ENCODE measurements at regions not wholly inside any gene's neighbourhood (a gene's known extent, or its start where the extent isn't known, plus 50 kb on each side); places are given as distances from the start of the nearest gene placed in this dataset.

DNA sequence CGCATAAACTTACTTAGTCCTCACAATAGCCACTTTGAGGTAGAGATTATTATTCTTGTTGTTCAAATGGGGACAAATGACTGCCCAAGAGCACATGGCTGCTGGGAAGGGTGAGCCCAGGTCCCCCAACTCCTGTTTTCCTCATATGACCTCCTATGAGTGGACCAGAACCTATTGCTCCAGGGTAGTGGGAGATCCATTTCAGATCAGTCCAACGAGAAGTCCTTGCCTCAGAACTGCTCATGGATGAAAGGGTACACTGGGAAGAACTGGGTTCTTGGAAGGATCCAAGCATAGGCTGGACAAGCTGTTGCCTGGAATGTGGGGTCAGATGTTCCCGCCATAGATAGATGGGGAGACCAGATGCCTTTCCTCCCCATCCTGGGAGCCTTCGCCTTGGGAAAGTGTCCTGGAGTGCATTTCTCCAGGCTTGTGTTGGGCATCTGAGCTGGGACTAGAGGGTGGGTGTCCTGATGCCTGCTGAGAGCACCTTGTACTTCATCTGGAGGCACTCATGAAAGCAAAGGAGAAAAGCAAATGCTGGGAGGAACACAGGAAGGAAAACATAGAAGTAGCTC lies 146.3 kb upstream of the B3GAT1 start:
- no peak for DNase-seq (ENCODE audit: low read depth, low spot score)

DNA sequence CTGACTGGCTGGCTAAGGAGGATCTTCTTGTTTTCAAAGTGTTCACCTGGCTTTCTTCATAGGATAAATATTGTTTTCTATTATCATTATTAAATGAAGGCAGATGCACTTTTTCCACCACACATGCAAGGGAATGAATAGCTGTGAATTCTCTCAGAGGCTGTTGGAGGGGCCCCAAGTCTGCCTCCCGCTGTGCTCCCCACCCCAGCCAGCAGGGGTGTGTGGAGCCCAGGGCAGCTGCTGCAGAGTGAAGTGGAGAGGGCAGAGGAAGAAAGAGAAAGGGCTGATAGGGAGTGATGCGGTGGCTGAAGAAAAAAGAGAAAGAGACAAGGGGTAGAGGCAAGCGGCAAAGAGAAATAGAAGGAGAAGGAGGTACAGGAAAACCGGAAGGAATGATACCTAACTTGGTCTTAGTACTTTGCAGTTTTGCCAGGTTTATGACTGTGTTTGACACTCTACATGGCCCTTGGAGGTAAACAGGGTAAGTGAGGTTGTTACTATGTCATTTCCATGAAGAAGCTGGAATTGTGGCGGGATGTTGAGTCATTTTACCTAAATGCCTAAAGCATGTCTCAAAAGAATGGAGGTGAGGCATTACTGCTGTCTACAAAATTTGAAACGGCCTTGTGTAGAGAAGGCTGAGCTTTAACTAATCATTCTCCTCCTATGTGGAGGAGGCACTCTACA lies 145.7 kb upstream of the B3GAT1 start:
- DNase-seq (ENCODE audit: low read depth, low spot score), result no peak

DNA sequence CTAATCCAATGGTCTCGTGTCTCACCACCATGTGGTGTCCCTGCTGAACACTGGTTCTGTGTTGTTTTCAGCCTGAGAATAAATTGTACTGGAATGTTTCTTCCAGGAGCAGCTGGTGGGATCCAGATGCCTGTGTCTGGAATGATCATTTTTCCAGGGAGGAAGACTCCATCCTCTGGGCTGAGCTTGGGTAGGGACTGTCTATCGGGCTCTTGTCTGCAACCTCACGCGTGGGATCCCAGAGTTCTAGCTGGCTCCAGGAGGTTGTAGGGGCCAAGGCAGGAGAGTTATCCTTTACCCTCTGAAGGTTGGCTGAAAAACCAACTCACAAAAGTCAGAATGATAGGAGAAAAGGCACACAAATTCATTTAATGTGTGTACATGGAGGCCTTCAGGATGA lies 144.1 kb upstream of the B3GAT1 start:
- DNase-seq (ENCODE audit: low read depth, low spot score), result no peak

DNA sequence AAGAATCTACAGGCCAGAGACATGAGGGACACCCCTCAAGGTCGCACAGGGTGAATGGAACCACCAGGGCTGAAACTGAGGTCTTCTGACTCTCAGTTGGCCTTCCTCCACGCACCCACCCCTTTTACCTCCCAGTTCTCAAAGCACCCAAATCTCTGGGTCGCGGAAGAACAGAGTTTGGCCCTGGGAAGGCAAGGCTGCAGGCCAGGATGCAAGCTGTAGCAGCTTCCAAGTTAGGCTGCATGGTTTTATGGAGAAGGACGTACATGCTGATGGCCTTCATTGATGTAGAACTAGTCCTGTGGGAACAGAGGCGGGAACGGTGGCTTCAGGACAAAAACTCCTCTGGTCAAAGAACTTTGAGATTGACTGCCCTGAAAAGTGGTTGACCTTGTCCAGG lies 143.5 kb upstream of the B3GAT1 start:
- no peak for DNase-seq (ENCODE audit: low read depth, low spot score)

DNA sequence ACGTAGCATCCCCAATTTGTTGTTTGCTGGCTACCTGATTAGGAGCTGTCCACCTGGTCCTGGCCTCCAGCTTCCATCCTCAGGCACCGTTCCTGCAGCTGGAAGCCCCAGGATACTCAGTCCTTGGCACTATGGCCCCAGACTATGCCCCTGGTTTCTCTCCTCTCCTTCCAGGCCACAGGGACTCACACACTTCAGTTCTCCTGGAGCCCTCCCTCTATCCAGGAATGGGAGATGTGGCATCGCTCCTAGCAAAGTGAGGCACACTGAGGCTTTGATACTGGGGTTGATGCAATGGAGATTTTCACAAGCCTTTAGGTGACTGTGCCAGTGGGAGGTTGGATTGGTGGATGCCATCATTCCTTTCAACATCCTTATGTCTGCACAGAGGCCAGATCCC lies 142.8 kb upstream of the B3GAT1 start:
- no peak for DNase-seq (ENCODE audit: low read depth, low spot score)

DNA sequence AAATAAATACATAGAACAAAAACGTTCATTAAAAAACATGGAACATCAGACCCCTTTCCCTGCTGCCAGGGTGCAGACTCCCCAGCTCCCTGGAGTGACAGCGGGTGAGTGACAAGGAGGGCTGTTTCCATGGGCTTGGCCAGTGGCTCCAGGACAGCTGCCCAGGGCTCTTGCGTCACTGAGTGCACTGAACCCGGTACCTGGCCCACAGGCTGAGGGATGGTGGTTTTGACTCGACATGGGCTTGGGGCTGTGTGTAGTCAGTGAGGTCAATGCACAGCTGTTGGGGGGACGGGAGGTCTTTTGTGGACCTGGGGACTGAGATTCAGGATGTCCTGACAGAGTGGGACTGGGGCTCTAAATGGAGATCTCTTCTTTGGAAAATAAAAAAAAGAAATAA lies 142.1 kb upstream of the B3GAT1 start:
- DNase-seq (ENCODE audit: low read depth, low spot score), result no peak

DNA sequence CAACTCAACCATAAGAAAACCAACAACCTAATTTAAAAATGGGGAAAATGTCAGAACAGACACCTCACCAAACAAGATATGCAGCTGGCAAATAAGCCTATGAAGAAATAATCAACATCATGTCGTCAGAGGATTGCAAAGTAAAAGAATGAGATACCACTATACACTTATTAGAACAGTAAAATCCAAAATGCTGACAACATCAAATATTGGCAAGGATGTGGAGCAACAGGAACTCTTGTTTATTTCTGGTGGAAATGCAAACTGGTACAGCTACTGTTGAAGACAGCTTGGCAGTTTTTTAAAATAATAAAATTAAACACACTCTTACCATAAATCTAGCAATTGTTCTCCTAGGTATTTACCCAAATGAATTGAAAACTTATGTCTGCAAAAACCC lies 140.7 kb upstream of the B3GAT1 start:
- DNase-seq (ENCODE audit: low read depth, low spot score), result no peak

DNA sequence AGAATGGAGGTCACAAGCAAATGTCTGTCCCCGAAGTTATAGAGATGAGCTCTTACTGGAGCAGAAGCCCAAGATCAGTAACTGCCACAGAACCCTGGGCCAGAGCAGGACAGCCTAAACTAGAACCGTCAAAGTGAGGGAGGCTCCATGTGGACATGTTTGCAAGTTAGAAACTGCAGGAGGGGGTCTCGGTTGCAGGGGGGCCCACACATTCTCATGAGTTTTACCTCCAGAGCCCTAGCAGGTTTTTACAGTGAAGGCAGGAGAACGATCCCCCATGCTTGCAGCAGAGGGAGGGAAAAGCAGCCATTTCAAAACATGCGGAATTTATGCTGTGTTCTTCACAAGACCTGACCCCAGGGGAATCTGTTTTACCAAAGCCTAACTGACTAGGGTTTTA lies 133.5 kb upstream of the B3GAT1 start:
- DNase-seq (ENCODE audit: low read depth, low spot score), result no peak

DNA sequence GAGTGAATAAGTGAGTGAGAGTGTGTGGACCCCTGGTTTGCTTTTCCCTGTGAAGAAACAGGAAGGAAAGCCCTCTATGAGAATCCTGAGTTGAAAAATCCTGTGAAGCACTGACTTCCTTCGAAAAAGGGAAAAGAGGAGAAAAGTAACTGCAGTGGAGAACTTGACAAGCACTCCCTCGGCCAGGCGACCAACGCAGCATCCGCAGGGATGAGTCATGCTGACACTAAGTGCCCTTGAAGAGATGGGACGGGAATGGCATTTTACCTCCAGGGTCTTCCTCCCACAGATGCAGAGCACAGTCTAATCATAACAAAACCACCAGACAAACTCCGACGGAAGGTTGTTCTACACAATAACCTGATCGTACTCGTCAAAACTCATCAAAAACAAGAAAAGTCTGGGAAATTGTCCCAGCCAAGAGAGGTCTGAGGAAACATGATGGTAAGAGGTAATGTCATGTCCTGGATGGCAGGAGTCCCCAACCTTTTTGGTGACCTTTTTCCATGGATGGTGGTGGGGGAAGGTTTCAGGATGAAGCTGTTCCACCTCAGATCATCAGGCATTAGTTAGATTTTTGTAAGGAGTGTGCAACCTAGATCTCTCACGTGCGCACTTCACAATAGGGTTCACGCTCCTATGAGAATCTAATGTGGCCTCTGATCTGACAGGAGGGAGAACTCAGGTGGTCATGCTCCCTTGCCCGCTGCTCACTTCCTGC lies 132.2 kb upstream of the B3GAT1 start:
- DNase-seq (ENCODE audit: low read depth, low spot score), result no peak

DNA sequence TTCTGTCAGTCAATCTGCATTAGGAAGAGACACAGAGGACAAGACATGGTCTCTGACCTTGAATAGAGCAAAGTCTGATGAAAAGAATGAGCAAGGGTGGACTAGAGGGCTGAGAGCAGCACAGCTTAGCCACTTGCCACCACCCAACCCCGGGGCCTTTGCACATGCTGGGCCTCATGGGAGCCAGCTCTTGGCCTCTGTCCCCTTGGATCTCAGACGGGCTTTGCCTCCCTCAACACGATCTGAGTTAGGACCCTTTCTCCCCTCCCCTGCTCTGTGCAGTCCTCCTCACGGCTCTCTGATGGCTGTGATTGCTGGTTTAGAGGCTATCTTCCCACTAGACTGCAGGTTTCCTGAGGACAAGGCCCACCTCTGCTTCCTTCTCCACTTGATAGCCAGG lies 131.6 kb upstream of the B3GAT1 start:
- no peak for DNase-seq (ENCODE audit: low read depth, low spot score)

DNA sequence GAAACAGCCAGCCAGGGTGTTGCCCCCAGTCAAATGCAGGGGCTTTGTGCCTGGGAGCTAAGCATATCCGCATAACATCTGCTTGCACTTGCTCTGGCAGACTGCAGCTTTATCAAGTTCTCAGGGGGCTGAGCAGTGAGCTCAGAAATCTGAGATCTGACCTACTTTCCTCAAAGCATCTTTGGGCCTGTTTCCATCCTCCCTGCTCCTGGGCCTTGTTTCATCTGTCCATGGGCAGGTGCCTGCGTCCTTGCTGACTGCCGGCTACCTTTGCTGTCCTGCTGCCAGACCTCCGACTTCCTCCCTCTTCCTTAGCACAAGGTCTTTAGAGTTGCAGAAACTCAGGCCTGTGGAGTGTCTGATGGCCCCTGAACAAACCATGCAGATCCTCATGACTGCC lies 131.2 kb upstream of the B3GAT1 start:
- DNase-seq (ENCODE audit: low read depth, low spot score), result no peak

DNA sequence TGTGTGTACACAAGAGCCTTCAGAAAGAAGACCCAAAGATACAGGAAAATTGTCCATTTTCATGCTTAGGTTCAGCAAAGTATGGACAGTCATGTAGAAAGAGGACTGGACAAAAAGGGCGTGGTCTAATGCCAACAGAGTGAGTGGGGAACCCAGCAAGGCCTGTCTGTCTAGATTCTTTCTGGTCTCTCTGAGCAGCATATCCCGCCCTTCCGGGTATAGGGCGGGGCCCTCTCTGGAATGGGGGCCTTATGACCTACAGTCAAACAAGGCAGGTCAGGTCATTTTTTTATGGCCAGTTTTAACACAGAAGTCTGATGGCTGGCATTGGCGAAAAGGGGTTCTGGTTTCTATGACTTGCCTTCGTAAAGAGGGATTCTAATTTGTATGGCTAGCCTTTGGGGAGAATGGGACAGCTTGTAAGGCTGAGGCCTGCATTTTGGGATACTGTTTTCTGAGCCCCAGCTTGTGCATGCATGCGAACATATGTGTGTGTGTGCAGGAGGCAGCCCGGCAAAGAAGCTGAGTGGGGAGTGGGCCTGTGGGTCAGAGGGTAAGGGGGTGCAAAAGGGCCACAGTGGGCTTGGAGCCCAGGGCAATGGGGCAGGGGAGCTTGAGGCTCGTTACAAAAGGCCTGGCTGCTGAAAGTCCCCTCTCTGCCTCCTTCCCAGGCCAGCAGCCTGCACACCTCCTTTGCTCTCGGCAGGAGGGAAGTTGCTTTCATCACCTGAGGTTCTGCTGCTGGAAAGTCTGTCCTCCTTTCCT lies 130.5 kb upstream of the B3GAT1 start:
- no peak for DNase-seq (ENCODE audit: low read depth, low spot score)

DNA sequence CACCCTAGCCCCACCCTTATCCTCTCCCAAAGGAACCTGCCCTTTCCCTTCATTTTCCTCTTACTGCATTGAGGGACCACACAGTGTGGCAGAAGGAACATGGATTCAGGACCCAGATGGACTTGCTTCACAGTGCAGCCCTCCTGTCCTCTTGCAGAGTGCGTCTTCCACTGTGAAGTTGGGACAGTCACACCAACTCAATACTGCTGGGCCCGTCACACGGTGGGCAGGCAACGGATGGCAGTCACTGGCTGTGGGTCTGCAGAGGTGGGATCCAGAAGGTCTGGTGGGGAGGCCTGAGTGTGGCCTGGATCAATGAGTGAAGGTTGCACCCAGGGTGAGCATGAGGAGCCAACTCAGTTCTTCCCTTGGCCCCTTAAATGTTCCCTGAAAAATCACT lies 129.9 kb upstream of the B3GAT1 start:
- no peak for DNase-seq (ENCODE audit: low read depth, low spot score)

DNA sequence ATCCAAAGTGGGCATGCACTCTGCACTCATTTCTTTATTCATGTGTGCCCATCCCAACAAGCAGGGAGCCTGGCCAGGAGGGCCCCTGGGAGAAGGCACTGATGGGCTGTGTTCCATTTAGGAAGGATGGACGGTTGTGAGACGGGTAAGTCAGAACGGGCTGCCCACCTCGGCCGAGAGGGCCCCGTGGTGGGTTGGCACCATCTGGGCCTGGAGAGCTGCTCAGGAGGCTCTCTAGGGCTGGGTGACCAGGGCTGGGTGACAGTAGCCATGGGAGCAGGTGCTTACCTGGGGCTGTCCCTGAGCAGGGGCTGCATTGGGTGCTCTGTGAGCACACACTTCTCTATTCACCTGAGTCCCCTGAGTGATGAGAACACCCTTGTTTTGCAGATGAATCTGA lies 129.3 kb upstream of the B3GAT1 start:
- no peak for DNase-seq (ENCODE audit: low read depth, low spot score)

DNA sequence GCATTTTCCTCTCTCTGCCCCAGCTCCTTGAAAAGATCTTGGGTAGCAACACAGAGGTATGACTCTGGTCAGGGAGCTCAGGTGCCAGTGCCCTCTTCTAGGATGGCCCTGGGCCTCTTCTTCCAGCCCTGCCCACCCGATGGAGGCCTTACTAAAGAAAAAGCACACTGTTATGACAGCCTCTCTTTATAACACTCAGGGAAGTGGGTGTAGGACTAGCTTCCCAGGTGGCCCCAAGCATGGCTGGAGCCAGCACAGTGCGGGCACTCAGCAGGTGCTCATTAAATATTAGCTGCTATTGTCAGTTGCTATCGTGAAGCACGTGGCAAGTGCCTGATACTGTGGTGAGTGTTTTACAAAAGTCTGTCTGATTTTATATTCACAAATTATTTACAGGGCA lies 127.2 kb upstream of the B3GAT1 start:
- DNase-seq (ENCODE audit: low read depth, low spot score), result no peak

DNA sequence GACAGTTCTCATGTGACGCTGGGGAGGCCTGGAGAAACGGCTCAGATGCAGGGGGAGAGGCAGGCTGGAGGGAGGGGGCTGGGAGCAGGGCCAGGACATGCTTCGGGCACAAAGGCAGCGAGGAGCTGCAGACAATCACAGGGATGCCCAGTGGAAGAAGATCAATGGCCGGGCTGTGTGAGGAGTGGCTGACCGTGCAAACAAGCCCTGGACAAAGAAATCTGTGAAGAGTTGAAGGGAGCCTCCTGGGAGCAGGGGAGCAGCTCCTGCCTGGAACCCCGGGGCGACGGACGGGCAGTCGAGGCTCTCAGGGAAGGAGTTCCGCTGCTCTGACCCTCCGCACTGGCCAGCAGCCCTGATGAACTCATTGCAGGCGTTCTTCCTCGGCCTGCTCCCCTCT lies 126.7 kb upstream of the B3GAT1 start:
- no peak for DNase-seq (ENCODE audit: low read depth, low spot score)

DNA sequence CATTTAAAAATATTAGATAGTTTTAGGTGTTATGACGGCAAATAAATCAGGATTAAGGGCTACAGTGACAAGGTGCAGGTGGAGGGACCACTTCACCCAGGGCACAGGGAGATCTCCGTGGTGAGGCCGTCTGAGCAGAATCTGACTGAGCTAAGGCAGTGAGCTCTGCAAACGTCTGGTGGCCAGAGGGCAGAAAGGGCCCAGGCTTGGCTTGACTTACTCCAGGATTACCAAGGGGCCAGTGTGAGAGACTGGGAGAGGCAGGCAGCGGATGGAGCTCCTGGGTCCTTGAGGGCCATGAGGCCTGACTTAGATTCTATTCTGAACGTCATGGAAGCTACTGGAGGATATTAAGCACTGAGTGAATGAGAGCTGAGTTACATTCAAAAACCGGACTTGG lies 125.9 kb upstream of the B3GAT1 start:
- DNase-seq (ENCODE audit: low read depth, low spot score), result no peak

DNA sequence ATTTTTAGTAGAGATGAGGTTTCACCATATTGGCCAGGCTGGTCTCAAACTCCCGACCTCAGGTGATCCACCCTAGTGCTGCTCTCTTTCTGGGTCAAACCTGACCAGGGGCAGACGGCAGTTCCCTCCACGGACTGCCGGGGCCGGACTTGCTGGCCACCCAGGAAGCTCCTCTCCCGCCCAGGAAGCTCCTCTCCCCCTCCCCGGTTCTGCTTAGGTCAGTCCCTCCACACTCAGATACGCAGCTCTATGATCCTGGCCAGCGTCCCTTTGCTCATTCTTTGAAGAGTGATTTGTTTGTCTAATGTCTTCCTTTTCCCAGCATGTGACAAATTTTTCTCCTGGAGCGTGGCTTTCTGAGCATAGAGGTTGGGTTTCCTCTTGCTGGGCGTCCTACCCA lies 125.3 kb upstream of the B3GAT1 start:
- DNase-seq (ENCODE audit: low read depth, low spot score), result no peak

DNA sequence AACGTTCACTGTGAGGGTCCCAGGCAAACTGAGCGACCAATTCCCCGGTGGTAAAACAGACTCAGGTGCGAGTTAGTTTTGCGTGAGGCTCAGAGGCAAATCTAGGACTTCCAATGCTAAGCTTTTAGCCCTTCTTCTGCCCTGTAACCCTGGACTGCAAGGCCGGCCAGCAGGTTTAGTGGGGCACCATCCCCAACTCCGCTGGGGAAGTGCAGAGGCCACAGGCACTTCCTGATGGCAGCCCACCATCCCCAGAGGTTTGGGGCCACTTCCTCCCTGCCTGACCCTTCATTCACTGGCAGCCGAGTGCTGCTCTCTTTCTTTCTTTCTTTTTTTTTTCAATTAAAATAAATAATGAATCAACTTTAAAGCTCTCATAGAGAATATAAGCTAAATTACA lies 124.6 kb upstream of the B3GAT1 start:
- no peak for DNase-seq (ENCODE audit: low read depth, low spot score)

DNA sequence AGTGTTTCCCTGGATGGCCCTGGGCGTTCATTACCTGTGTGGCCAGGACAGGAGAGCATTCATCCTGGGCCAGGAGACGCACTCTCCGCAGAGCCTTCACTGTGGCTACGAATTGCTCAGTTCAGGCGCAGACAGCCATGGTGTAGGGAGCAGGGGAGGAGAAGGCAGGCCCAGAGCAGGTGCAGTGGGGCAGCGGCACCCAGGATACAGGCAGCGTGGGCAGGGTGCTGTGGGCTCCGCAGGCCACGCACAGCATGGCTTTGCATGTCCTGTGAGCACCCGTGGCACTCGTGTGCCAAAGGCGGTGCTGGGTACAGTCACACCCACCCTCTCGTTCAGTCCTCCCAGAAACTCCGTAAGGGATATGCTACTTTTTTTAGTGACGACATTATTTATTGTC lies 124.2 kb upstream of the B3GAT1 start:
- no peak for DNase-seq (ENCODE audit: low read depth, low spot score)

DNA sequence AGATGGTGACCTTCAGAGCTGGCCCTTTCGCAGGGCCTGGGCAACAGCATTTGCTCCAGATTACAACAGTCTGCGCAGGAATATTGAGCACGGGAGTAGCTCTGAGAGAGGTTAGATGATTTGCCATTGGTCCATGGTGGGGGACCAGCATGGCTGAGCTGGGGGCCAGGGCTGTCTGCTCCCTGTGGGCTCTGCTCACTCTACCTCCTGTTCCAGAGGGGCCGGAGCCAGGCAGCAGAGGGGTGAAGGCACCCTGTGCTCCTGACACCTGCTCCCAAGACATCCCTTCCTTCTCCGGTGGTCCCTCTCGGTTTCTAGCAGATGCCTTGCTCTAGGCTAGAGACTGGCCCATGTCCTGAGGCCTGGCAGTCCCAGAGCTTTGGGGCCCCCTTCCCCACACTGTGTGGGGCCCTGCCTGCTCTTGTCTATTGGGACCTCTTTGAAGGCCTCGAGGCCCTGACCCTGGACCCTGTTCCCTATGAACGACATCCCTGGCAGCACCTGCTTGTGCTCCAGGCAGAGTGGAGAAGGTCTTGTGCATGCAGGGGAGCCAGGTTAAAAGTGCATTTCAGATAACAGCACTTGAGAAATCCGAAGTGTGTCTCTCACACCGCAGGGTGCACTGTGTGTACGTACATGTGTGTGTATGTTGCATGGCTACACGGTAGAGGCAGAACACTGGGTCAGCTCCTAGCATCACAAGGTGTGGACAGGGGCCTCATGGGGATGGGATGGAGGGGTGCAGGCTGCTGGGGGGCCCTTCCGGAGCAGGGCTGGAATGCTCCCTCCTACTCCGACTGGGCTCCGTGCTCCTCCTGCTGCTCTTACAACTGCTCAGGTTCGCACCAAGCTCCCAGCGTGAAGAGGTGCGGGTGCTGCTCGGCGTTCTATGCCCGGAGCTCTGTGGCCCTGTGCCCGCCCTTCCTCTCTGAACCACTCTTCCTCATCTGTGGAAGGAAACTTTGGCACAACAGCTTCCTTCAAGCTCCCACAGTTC lies 123.3 kb upstream of the B3GAT1 start:
- no peak for DNase-seq (ENCODE audit: low read depth, low spot score)

Data from brain pericyte (primary cell).